ENCODE measurements at regions not wholly inside any gene's neighbourhood (a gene's known extent, or its start where the extent isn't known, plus 50 kb on each side); places are given as distances from the start of the nearest gene placed in this dataset.

DNA sequence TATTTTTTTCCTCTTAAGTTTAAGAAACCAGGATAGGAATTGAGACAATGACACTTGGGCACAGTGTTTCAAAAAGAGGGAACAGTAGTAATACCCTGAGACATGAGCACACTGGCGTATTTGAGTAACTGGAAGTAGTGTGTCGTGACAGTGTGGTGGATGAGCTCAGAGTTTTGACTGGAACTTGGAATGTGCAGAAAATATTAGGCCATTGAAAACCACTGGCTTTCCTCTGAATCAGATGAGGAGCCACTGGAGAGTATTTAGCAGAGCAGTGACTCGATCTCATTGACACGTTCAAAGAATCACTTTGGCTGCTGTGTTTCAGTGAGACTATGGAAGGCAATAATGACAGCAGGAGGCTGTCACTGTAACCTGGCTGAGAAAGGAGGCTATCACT is 1531.2 kb downstream of the STIM2 start:
- intact Hi-C loops (cut with DNase I, micrococcal nuclease) = no loop called here
- DNase-seq (no peak), ATAC-seq (no peak)
- H3K9me3 ChIP-seq = no peaks in the 10 kb centered on the region
- TF ChIP-seq CTCF (IDR thresholded peaks at IDR 0.05) = no peak
- no peak overlapping the region for H3K4me3 ChIP-seq
- H3K4me1 ChIP-seq (ENCODE audit: low read depth) = no peaks in the 10 kb centered on the region
- no peaks in the 10 kb centered on the region for H3K36me3 ChIP-seq (ENCODE audit: low read depth)

DNA sequence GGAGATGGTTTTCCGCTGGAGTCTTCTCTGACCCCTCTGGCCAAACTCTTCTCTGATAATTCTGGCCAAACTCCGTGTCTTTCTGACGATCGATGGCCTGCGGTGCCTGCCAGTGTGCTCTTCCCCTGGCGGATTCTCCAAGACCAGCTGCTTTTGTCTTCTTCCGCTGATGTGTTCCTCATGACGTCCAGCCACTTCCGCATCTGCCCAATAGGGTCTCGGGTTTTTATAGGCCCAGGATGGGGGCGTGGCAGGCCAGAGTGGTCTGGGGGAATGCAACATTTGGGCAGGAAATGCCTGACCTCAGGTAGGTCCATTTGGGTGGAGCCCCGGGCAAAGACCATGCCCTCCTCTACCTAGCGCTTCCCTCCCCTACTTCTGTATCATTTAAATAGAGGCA is 1542.1 kb downstream of the STIM2 start:
- Histone ChIP-seq H3K36me3 (ENCODE audit: low read depth) (no peaks in the 10 kb centered on the region), H3K9me3 (no peaks in the 10 kb centered on the region), H3K4me3 (no peak overlapping the region), H3K4me1 (ENCODE audit: low read depth) (no peaks in the 10 kb centered on the region)
- intact Hi-C loops (cut with DNase I, micrococcal nuclease) = no loop called here
- no peak for TF ChIP-seq CTCF (IDR thresholded peaks at IDR 0.05)
- no peak for DNase-seq
- ATAC-seq = no peak

- no peak overlapping the region for H3K4me3 ChIP-seq
- TF ChIP-seq CTCF (IDR thresholded peaks at IDR 0.05) = no peak
- H3K36me3 ChIP-seq (ENCODE audit: low read depth) = no peaks in the 10 kb centered on the region
- no peak for DNase-seq
- intact Hi-C loops (cut with DNase I, micrococcal nuclease) = no loop called here
- no peaks in the 10 kb centered on the region for H3K4me1 ChIP-seq (ENCODE audit: low read depth)
- no peaks in the 10 kb centered on the region for H3K9me3 ChIP-seq
- no peak for ATAC-seq
Measured at GRCh38 chr4:28421221-28421620, 1560.6 kb downstream of the STIM2 start.

GRCh38 chr4:28426251-28426650 is 1565.6 kb downstream of the STIM2 start:
- intact Hi-C loops (cut with DNase I, micrococcal nuclease) = no loop called here
- Histone ChIP-seq H3K4me3 (no peak overlapping the region), H3K9me3 (no peaks in the 10 kb centered on the region), H3K36me3 (ENCODE audit: low read depth) (no peaks in the 10 kb centered on the region), H3K4me1 (ENCODE audit: low read depth) (no peaks in the 10 kb centered on the region)
- ATAC-seq = no peak
- TF ChIP-seq CTCF (IDR thresholded peaks at IDR 0.05) = no peak
- no peak for DNase-seq

GRCh38 chr4:28427306-28428085 is 1566.9 kb downstream of the STIM2 start:
- DNase-seq = no peak
- H3K9me3 ChIP-seq = no peaks in the 10 kb centered on the region
- no peak for ATAC-seq
- no peaks in the 10 kb centered on the region for H3K4me1 ChIP-seq (ENCODE audit: low read depth)
- H3K4me3 ChIP-seq = no peak overlapping the region
- intact Hi-C loops (cut with DNase I, micrococcal nuclease) = no loop called here
- TF ChIP-seq CTCF (IDR thresholded peaks at IDR 0.05) = no peak
- H3K36me3 ChIP-seq (ENCODE audit: low read depth) = no peaks in the 10 kb centered on the region

Data from mucosa of descending colon (tissue), 3 donors.